GM21717 (cell line): ENCODE measurements at regions not wholly inside any gene's neighbourhood (a gene's known extent, or its start where the extent isn't known, plus 50 kb on each side); places are given as distances from the start of the nearest gene placed in this dataset.
"Not testable (repeated sequence)": the region's sequence is repeated elsewhere in the genome, so short reads cannot be mapped to it uniquely, and the experiment has no call there.

Experiments used
- ATAC-seq: cut with Tn5 transposase; IDR thresholded peaks from one replicate; pipeline ENCODE4 v1.9.1; 2021; ENCODE audit warnings: mild to moderate bottlenecking, moderate library complexity; ENCODE audit not compliant: unreplicated experiment

GRCh38 chr1:116292929-116293725 lies 79.9 kb upstream of the ATP1A1 start:
- no peak for ATAC-seq

DNA sequence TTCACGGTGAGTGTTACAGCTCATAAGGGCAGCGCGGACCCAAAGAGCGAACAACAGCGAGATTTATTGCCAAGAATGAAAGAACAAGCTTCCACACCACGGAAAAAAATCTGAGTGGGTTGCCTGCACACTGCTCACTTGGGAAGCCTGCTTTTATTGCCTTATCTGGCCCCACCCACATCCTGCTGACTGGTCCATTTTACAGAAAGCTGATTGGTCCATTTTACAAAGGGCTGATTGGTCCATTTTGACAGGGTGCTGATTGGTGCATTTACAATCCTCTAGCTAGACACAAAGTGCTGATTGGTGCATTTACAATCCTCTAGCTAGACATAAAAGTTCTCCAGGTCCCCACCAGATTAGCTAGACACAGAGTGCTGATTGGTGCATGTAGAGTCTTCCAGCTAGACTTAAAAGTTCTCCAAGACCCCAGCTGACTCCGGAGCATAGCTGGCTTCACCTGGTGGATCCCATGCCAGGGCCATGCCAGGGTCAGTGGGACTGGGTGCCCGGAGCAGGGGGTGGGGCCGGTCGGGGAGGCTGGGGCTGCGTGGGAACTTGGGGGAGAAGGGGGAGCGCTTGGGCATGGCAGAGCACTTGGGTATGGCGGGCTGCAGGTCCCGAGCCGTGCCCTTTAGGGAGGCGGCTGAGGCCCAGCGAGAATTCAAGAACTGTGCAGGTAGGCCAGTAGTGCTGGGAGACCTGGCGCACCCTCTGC lies 75.4 kb upstream of the ATP1A1 start:
- no peak for ATAC-seq

DNA sequence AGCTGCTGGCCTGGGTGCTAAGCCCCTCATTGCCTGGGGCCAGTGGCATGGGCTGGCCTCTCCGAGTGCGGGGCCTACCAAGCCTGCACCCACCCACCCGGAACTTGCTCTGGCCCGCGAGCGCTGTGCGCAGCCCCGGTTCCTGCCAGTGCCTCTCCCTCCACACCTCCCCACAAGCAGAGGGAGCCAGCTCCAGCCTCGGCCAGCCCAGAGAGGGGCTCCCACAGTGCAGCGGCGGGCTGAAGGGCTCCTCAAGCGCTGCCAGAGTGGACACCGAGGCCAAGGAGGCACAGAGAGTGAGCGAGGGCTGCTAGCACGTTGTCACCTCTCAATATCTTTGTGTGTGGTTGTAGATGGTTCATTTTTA lies 74.8 kb upstream of the ATP1A1 start:
- not testable (repeated sequence) for ATAC-seq

DNA sequence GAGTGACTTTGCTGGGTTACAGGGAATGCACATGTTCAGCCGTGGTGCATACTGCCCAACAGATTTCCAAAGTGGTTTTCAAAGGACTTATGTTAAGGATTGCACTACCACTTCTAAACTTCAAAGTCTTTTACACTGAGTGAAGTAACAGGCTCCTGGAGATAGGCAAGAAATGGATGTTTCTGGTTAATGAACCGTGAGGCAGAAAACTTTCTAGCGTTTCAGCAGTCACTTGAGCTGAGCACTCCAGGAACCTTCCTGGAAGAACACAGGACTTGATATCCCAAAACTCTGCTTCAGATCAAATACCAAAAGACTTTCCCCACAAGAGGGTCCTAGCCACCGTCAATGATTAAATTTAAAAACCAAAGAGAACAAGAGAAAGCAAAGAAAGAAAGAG lies 74.3 kb upstream of the ATP1A1 start:
- no peak for ATAC-seq

DNA sequence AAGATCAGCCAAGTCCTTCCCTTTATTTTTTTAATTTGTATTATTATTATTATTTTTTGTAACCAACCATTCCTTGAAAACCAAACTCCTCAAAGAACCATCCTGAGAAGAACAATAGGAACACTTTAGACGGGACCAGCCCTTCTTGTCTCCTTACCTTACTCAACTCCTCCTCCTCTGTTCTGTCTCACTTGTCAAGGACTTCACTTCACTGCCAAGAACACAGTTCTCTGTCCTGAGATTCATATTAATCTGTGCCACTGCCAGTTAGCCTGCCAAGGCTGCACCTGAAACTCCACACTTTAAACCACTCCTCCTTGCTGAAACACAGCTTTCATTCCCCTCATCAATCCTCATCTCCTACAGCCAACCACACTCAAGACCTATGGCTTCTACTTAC lies 73.8 kb upstream of the ATP1A1 start:
- no peak for ATAC-seq

GRCh38 chr1:116302281-116302680 lies 70.8 kb upstream of the ATP1A1 start:
- ATAC-seq: no peak

- no peak for ATAC-seq
These were observed 66.9 kb upstream of the ATP1A1 start for GRCh38 chr1:116306102-116306501.

DNA sequence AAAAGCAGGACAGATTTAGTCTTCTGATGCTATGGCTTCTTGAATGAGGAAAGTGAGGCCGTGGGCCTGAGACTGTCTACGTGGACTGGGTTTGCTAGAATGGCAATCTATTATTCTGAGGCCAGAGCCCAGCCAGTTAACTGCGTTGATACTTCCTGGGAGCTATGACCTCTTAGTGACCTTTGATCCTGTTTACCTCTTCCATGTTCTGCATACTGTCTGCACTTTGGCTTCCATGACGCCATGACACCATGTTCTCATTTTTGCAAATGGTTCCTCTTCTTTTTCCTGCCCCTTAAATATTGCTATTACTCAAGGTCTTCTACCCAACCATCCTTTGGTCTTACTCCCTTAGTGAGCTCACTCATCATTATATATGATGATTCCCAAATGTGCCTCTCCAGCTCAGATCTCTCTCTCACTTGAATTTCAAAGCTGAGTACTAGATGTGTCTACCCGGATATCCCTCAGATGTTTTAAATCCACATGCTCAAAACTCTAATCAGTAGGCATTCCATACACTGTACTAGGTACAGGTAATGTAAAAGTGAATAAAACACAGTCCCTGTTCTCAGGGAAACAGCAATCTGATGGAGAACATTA lies 66.1 kb upstream of the ATP1A1 start:
- ATAC-seq: no peak

DNA sequence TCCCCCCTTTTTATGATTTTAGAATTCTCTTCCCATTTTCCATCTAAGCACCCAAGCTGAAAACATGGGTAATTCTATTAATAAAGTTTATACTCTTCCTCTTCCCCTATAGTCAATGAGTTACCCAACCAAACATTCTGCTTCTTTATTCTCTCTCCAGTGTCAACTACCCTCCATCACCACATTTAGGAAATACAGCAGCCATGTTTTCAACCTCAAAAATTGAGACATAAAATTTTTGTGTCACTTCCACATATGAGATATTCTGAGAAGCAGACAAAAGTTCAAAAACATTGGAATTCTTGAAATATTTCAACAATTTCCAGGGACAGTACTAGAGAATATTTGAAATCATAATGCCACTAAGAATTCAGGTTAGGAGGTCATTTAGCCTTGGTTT lies 64.8 kb upstream of the ATP1A1 start:
- ATAC-seq: no peak

GRCh38 chr1:116309090-116309870 lies 63.8 kb upstream of the ATP1A1 start:
- ATAC-seq: no peak

DNA sequence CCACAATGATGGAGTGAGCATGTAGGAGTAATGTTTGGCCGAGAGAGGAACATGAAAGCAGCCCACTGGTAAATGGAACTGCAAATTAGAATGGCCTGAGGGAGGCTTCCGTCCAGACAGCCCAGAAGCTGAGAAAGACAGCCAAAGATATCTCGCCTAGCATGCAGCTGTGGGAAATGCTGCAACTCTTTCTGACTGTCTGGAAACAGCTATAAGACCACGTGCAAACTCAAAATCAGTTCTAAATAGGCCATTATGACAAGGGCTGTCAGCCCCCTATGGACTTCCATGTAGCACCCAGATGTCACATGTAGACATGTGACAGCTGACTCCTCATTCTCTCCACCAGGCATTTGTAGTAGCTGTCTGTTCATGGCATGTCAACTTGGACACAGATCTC lies 62.9 kb upstream of the ATP1A1 start:
- no peak for ATAC-seq

DNA sequence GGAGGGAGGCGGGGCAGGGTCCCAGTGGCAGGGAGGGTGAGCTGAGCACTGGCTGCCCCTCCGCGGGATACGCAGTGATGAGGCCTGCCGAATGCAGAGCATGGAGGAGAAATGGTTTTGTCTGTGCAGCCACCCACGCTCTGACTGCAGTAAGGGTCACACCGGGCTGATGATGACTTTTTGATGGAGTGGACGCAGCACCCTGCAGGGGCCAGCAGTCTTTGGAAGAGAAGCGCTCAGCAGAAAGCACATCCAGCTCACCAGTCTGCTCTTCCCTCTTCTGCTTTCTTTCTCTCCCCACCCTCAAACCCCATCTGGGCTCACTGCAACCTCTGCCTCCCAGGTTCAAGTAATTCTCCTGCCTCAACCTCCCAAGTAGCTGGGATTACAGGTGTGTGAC lies 61.9 kb upstream of the ATP1A1 start:
- ATAC-seq: no peak

DNA sequence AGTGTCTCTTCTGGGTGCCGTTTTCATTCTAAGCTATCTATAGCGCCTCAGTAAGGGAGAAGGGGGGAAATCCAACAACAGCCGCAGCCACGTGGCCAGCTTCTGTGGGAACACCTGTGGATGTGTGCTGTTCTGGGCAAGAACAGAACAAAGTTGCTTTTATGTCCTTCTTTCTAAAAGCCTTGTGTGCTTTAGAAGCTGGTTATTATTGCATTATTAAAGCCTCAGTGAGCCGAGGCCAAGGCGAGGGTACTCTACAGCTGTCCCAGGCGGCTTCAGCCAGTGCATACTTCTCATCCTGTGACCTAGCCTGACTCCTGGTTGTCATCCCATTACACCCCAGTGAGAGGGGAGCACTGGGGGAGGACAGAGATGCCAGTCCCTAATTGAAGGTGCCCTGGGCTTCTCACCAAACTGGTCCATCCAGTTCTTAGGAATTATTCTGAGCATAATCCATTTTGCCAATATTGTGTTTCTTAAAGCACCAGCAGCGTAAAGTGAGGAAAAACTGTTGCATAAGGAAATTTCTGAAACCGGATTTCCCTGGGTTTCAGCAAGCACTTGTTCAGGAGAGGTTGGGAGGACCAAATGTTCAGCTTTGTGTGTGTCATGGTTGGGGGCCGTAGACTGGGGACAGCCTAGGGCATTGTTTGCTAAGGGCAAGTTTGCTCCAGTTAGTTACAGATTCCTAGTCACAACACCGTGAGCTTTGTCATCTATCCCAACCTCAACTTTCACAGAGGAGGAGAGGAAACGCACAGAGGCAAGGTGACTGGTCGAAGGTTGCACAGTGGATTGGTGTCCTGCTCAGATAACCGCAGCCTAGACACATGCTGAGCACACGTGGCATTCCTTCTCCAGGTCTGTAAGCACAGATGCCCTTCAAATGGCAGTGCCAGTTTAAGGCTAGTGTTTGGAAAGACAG lies 61.0 kb upstream of the ATP1A1 start:
- no peak for ATAC-seq

- ATAC-seq: no peak
These were observed 60.4 kb upstream of the ATP1A1 start for GRCh38 chr1:116312681-116313069.

- no peak for ATAC-seq
These were observed 59.3 kb upstream of the ATP1A1 start for GRCh38 chr1:116313776-116314175.

DNA sequence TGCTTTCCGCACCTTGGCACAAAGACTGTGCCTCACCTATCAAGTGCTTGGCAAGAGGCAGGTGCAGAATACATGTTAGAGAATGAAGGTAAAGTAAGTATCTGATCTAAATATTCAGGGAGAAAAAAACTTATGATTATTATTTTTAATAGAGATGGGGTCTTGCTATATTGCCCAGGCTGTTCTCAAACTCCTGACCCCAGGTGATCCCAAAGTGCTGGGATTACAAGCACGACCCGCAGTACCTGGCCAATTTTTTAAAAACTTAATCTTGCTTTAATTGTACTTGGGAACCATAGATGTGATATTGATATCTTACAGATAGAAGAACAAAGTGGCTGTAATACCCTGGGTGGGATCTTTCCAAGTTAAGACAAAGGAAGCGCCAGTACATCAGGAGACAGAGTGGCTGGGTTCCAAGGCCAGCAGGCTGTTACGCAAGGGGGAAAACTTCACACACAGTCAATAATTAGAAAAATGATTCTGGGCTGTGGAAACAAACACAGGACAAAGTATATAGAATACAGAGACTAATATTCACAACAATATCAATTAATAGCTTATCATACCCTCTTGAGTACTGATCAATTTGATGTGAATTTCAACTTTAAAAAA lies 58.6 kb upstream of the ATP1A1 start:
- no peak for ATAC-seq

GRCh38 chr1:116316373-116316772 lies 56.7 kb upstream of the ATP1A1 start:
- no peak for ATAC-seq

- ATAC-seq: no peak
These were observed 54.1 kb upstream of the ATP1A1 start for GRCh38 chr1:116318897-116319296.

DNA sequence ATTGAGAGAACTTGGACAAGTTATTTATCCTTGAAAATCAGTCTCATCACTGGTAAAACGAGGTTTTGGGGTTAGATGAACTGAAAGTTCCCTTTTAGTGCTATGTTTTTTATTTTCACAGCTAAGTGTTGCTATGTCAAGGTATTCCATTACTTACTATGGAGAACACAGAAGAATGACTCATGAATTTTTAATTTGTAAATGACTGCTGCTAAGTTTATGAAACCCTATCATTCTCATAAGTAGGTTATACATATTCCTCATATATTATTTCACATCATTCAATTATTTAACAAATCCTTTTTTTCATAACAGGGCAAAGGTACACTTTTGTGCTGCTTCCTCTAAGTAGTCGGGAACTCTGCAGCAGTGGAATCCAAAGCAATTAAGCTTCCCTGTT lies 52.2 kb upstream of the ATP1A1 start:
- no peak for ATAC-seq

DNA sequence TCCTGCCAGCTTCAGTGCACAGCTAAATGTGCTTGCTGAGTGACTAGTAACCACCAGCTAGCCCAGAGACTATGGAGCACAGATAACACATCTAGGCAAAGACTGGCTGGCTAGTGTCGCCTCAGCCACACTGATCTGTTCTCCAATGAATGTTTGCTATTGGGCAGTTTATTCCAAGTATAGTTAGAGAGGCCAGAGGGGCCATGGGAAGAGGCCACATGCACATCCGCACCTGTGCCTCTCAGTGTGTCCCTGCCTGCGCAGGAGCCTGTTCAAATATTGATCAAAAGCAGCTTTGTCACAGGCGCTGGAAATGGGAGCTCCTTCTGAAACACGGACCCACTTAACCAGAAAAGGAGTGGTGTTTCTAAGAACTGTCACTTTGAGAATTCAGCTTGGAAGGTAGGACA lies 51.3 kb upstream of the ATP1A1 start:
- no peak for ATAC-seq
